CD8-positive, alpha-beta memory T cell (primary cell): ENCODE measurements at regions not wholly inside any gene's neighbourhood (a gene's known extent, or its start where the extent isn't known, plus 50 kb on each side); places are given as distances from the start of the nearest gene placed in this dataset.

Experiments used
- CTCF ChIA-PET: fragments of 350-600 bp; sonication (Branson Sonifier 250); formaldehyde crosslinking; loops from one replicate; lab custom pipeline; 2021; ENCODE audit warnings: antibody characterized with exemption; lab: Charles Lee
- POLR2A ChIA-PET: fragments of 350-600 bp; sonication (Branson Sonifier 250); formaldehyde crosslinking; loops from one replicate; lab custom pipeline; 2021; ENCODE audit warnings: antibody characterized with exemption; lab: Charles Lee
- DNase-seq, 5 donors: peaks; one replicate each; pipeline versions ENCODE4 v3.0.0 to v3.0.0-alpha.2; 2020 to 2022; ENCODE audit warnings: mixed read lengths in 1 of 5
- H3K27ac ChIP-seq: one replicate; pipeline ENCODE4 v1.7.0; 2013; ENCODE audit warnings: low read depth, mild to moderate bottlenecking, low read length, moderate library complexity
- H3K27me3 ChIP-seq: 2 replicates; pipeline ENCODE4 v1.7.0; 2013; ENCODE audit warnings: low read length, mild to moderate bottlenecking; ENCODE audit not compliant: insufficient read depth, poor library complexity, severe bottlenecking
- H3K36me3 ChIP-seq: 2 replicates; pipeline ENCODE4 v1.7.0; 2013; ENCODE audit warnings: mild to moderate bottlenecking, low read length, moderate library complexity; ENCODE audit not compliant: insufficient read depth
- H3K4me1 ChIP-seq: 2 replicates; pipeline ENCODE4 v1.7.0; 2013; ENCODE audit warnings: mild to moderate bottlenecking, low read length, moderate library complexity; ENCODE audit not compliant: insufficient read depth
- H3K4me3 ChIP-seq: 2 replicates; pipeline ENCODE4 v1.7.0; 2013; ENCODE audit warnings: mild to moderate bottlenecking, low read length
- H3K9me3 ChIP-seq: 2 replicates; pipeline ENCODE4 v1.7.0; 2013; ENCODE audit warnings: mild to moderate bottlenecking, low read length
- H3K27ac Mint-ChIP-seq, 8 donors: one replicate each; pipeline ENCODE4 v1.8.0; 2020 to 2021; ENCODE audit warnings: mixed read lengths in 8 of 8, mild to moderate bottlenecking in 6 of 8, inconsistent platforms in 3 of 8, moderate library complexity in 3 of 8
- H3K27me3 Mint-ChIP-seq, 2 donors: one replicate each; pipeline ENCODE4 v1.8.0; 2020 to 2021; ENCODE audit warnings: mixed read lengths in 2 of 2, mild to moderate bottlenecking in 1 of 2, moderate library complexity in 1 of 2
- H3K36me3 Mint-ChIP-seq, 3 donors: one replicate each; pipeline ENCODE4 v1.8.0; 2020 to 2021; ENCODE audit warnings: mixed read lengths in 3 of 3, inconsistent platforms in 1 of 3, mild to moderate bottlenecking in 1 of 3
- H3K4me1 Mint-ChIP-seq, 3 donors: one replicate each; pipeline ENCODE4 v1.8.0; 2020 to 2021; ENCODE audit warnings: mixed read lengths in 3 of 3, inconsistent platforms in 1 of 3, mild to moderate bottlenecking in 1 of 3
- H3K4me3 Mint-ChIP-seq, 7 donors: one replicate each; pipeline ENCODE4 v1.8.0; 2020 to 2021; ENCODE audit warnings: mixed read lengths in 7 of 7, mild to moderate bottlenecking in 6 of 7, moderate library complexity in 4 of 7, inconsistent platforms in 2 of 7
- H3K9me3 Mint-ChIP-seq, 5 donors: one replicate each; pipeline ENCODE4 v1.8.0; 2020 to 2022; ENCODE audit warnings: mixed read lengths in 5 of 5, mild to moderate bottlenecking in 3 of 5, moderate library complexity in 2 of 5, inconsistent platforms in 1 of 5

GRCh38 chr6:168981187-168981586, 272.5 kb downstream of the THBS2 start:
- no peak overlapping the region for H3K27ac ChIP-seq
- ChIA-PET POLR2A (no interaction called here), CTCF (no interaction called here)
- H3K27me3 ChIP-seq, result no peaks in the 10 kb centered on the region
- DNase-seq, result no peak
- H3K36me3 Mint-ChIP-seq, result peaks cover 0 to 5% (median 0%) of the 10 kb centered on the region in 3 donors
- H3K4me3 Mint-ChIP-seq, result no peak overlapping the region
- peaks cover 15 to 29% (median 22%) of the 10 kb centered on the region in 5 donors for H3K9me3 Mint-ChIP-seq
- no peaks in the 10 kb centered on the region for H3K36me3 ChIP-seq
- peaks cover 6 to 15% of the 10 kb centered on the region in 2 donors for H3K27me3 Mint-ChIP-seq
- H3K4me1 ChIP-seq, result no peaks in the 10 kb centered on the region
- H3K4me1 Mint-ChIP-seq, result no peaks in the 10 kb centered on the region
- H3K9me3 ChIP-seq, result no peaks in the 10 kb centered on the region
- H3K27ac Mint-ChIP-seq, result no peak overlapping the region
- no peak overlapping the region for H3K4me3 ChIP-seq

GRCh38 chr6:168979254-168979653, 274.4 kb downstream of the THBS2 start:
- Mint-ChIP-seq H3K36me3 (peaks cover 0 to 5% (median 0%) of the 10 kb centered on the region in 3 donors), H3K27ac (no peak overlapping the region), H3K4me3 (no peak overlapping the region), H3K9me3 (peaks cover 15 to 29% (median 22%) of the 10 kb centered on the region in 5 donors), H3K4me1 (no peaks in the 10 kb centered on the region), H3K27me3 (peaks cover 4 to 18% of the 10 kb centered on the region in 2 donors)
- ChIA-PET POLR2A (no interaction called here), CTCF (no interaction called here)
- no peak overlapping the region for H3K27ac ChIP-seq
- no peak overlapping the region for H3K4me3 ChIP-seq
- H3K27me3 ChIP-seq, result no peaks in the 10 kb centered on the region
- H3K36me3 ChIP-seq, result no peaks in the 10 kb centered on the region
- no peaks in the 10 kb centered on the region for H3K9me3 ChIP-seq
- DNase-seq, result no peak
- H3K4me1 ChIP-seq, result no peaks in the 10 kb centered on the region

GRCh38 chr6:168972128-168972527, 281.5 kb downstream of the THBS2 start:
- Mint-ChIP-seq H3K36me3 (no peaks in the 10 kb centered on the region), H3K27ac (no peak overlapping the region), H3K27me3 (peaks cover 12 to 14% of the 10 kb centered on the region in 2 donors), H3K4me1 (peaks cover 0 to 3% (median 0%) of the 10 kb centered on the region in 3 donors), H3K9me3 (peaks cover 0 to 4% (median 0%) of the 10 kb centered on the region in 5 donors), H3K4me3 (no peak overlapping the region)
- H3K9me3 ChIP-seq, result no peaks in the 10 kb centered on the region
- no peak overlapping the region for H3K27ac ChIP-seq
- CTCF ChIA-PET, result no interaction called here
- H3K36me3 ChIP-seq, result no peaks in the 10 kb centered on the region
- H3K4me3 ChIP-seq, result no peak overlapping the region
- H3K4me1 ChIP-seq, result no peaks in the 10 kb centered on the region
- POLR2A ChIA-PET, result no interaction called here
- H3K27me3 ChIP-seq, result no peaks in the 10 kb centered on the region
- no peak for DNase-seq

- Histone ChIP-seq H3K9me3 (no peaks in the 10 kb centered on the region), H3K36me3 (no peaks in the 10 kb centered on the region), H3K27ac (no peak overlapping the region), H3K27me3 (no peaks in the 10 kb centered on the region), H3K4me1 (no peaks in the 10 kb centered on the region), H3K4me3 (no peak overlapping the region)
- no peak overlapping the region for H3K4me3 Mint-ChIP-seq
- H3K9me3 Mint-ChIP-seq, result peaks cover 0 to 2% (median 0%) of the 10 kb centered on the region in 5 donors
- H3K27me3 Mint-ChIP-seq, result peaks cover 14% of the 10 kb centered on the region in 2 donors
- H3K4me1 Mint-ChIP-seq, result peaks cover 0 to 3% (median 0%) of the 10 kb centered on the region in 3 donors
- H3K27ac Mint-ChIP-seq, result peak overlapping the region in 1 of 8 donors; percentile 13
- ChIA-PET CTCF (no interaction called here), POLR2A (no interaction called here)
- H3K36me3 Mint-ChIP-seq, result no peaks in the 10 kb centered on the region
- no peak for DNase-seq
These were observed 282.1 kb downstream of the THBS2 start for GRCh38 chr6:168971549-168971948.

- Histone ChIP-seq H3K9me3 (no peaks in the 10 kb centered on the region), H3K4me3 (no peak overlapping the region), H3K27me3 (no peaks in the 10 kb centered on the region), H3K36me3 (no peaks in the 10 kb centered on the region), H3K27ac (no peak overlapping the region), H3K4me1 (no peaks in the 10 kb centered on the region)
- Mint-ChIP-seq H3K27me3 (peaks cover 12 to 22% of the 10 kb centered on the region in 2 donors), H3K27ac (no peak overlapping the region), H3K4me1 (peaks cover 0 to 3% (median 0%) of the 10 kb centered on the region in 3 donors), H3K4me3 (no peak overlapping the region), H3K36me3 (no peaks in the 10 kb centered on the region), H3K9me3 (no peaks in the 10 kb centered on the region)
- no peak for DNase-seq
- ChIA-PET CTCF (no interaction called here), POLR2A (no interaction called here)
These were observed 284.8 kb downstream of the THBS2 start for GRCh38 chr6:168968801-168969200.

- Mint-ChIP-seq H3K4me1 (peaks cover 0 to 3% (median 0%) of the 10 kb centered on the region in 3 donors), H3K9me3 (no peaks in the 10 kb centered on the region), H3K27me3 (peaks cover 11 to 27% of the 10 kb centered on the region in 2 donors), H3K27ac (no peak overlapping the region), H3K4me3 (no peak overlapping the region), H3K36me3 (no peaks in the 10 kb centered on the region)
- Histone ChIP-seq H3K27me3 (no peaks in the 10 kb centered on the region), H3K36me3 (no peaks in the 10 kb centered on the region), H3K4me3 (no peak overlapping the region), H3K9me3 (no peaks in the 10 kb centered on the region), H3K4me1 (no peaks in the 10 kb centered on the region), H3K27ac (no peak overlapping the region)
- CTCF ChIA-PET, result no interaction called here
- DNase-seq, result peak in 3 of 5 donors; percentile 24 to 62 (median 43)
- POLR2A ChIA-PET, result no interaction called here
These were observed 285.4 kb downstream of the THBS2 start for GRCh38 chr6:168968228-168968627.

GRCh38 chr6:168967281-168967925, 286.2 kb downstream of the THBS2 start:
- Mint-ChIP-seq H3K27me3 (peaks cover 13 to 29% of the 10 kb centered on the region in 2 donors), H3K9me3 (no peaks in the 10 kb centered on the region), H3K4me3 (no peak overlapping the region), H3K27ac (no peak overlapping the region), H3K36me3 (no peaks in the 10 kb centered on the region), H3K4me1 (peaks cover 0 to 3% (median 0%) of the 10 kb centered on the region in 3 donors)
- Histone ChIP-seq H3K27ac (no peak overlapping the region), H3K27me3 (no peaks in the 10 kb centered on the region), H3K9me3 (no peaks in the 10 kb centered on the region), H3K36me3 (no peaks in the 10 kb centered on the region), H3K4me3 (no peak overlapping the region), H3K4me1 (no peaks in the 10 kb centered on the region)
- POLR2A ChIA-PET, result no interaction called here
- no peak for DNase-seq
- CTCF ChIA-PET, result no interaction called here

- Histone ChIP-seq H3K36me3 (no peaks in the 10 kb centered on the region), H3K4me1 (no peaks in the 10 kb centered on the region), H3K27me3 (no peaks in the 10 kb centered on the region), H3K27ac (no peak overlapping the region), H3K9me3 (no peaks in the 10 kb centered on the region), H3K4me3 (no peak overlapping the region)
- H3K9me3 Mint-ChIP-seq, result no peaks in the 10 kb centered on the region
- no peaks in the 10 kb centered on the region for H3K36me3 Mint-ChIP-seq
- no peak overlapping the region for H3K4me3 Mint-ChIP-seq
- peaks cover 0 to 3% (median 0%) of the 10 kb centered on the region in 3 donors for H3K4me1 Mint-ChIP-seq
- peaks cover 11 to 38% of the 10 kb centered on the region in 2 donors for H3K27me3 Mint-ChIP-seq
- POLR2A ChIA-PET, result no interaction called here
- no peak for DNase-seq
- CTCF ChIA-PET, result no interaction called here
- no peak overlapping the region for H3K27ac Mint-ChIP-seq
These were observed 289.4 kb downstream of the THBS2 start for GRCh38 chr6:168964138-168964835.
